ENCODE measurements at regions not wholly inside any gene's neighbourhood (a gene's known extent, or its start where the extent isn't known, plus 50 kb on each side); places are given as distances from the start of the nearest gene placed in this dataset.

- TF ChIP-seq CTCF (IDR thresholded peaks at IDR 0.05; ENCODE audit: low read length) (no peak), EZH2 (IDR thresholded peaks at IDR 0.05; ENCODE audit: borderline replicate concordance, low read length) (no peak)
These were observed 232.3 kb upstream of the ELL2 start for GRCh38 chr5:96193946-96194345.
